NCI-H2196 treated with DMSO at 0.1 percent for 48 hours (cell line): ENCODE measurements at regions not wholly inside any gene's neighbourhood (a gene's known extent, or its start where the extent isn't known, plus 50 kb on each side); places are given as distances from the start of the nearest gene placed in this dataset.

Experiments used
- DNase-seq: peaks from one replicate; lab custom pipeline; 2025; ENCODE audit not compliant: unreplicated experiment; lab: John Stamatoyannopoulos, UW

DNA sequence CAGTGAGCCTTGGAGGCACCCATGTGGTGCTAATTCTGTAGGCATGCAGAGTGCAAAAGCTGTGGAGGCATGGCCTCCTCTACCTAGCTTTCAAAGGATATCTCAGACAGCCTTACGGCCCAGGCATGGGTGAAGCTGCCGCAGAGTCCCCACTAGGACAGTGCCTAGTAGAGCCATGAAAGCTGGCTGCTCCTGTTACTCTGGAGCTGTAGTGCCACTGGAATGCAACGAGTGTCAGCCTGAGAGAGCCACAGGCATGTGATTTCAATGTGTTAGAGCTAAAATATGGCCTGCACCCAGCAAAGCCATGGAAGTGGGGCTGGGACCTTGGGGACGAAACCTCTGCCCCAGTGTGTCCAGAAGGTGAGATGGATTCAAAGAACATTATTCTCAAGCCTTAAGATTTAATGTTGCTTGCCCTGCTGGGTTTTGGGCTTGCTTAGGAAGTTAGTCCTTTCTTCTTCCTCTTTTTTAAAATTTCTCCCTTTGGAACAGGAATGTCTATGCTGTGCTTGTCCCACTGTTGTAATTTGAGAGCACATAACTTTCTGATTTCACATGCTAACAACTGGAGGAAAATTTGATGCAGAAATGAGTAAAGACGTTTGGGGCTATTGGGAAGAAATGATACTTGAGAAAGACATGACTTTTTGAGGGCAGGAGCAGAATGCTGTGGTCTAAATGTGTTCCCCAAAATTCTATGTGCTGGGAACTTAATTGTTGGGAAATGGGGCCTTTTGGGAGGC is 298.4 kb downstream of the PSAT1 start:
- DNase-seq: no peak

DNA sequence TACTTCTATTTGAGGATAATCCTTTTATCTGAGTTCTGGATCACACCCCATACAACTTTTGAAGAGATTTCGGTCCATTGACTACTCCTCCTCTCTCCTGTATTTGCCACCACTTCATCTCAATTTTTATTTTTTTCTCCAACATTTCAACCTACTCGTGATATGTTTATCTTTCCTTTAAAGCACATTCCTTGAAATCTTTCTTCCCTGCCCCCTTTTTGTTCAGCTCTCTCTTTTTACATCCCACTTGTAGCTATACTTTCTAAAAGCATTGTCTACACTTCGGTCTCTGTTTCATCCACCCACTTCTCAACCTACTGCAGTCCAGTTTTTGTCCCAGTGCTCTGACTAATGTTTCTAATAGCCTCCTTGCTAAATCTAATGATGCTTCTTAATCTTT is 299.4 kb downstream of the PSAT1 start:
- DNase-seq: no peak

DNA sequence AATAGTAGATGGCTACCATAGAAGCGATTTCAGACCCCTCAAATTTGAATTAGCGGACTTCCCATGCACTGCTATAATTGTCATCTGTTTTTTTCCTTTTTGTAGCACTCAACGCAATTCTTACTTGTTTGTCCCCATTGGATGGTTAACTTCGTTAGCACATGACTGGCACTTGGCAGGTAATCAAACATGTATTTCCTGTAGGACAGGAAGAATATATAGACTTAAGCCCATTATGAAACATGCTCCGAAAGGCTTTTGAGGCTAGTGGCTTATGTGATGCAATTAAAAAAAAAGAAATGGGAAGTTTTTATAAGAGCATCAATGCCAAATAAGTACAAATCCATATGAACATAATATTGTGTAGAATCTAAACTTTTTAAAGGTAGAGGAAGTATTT is 301.2 kb downstream of the PSAT1 start:
- no peak for DNase-seq

DNA sequence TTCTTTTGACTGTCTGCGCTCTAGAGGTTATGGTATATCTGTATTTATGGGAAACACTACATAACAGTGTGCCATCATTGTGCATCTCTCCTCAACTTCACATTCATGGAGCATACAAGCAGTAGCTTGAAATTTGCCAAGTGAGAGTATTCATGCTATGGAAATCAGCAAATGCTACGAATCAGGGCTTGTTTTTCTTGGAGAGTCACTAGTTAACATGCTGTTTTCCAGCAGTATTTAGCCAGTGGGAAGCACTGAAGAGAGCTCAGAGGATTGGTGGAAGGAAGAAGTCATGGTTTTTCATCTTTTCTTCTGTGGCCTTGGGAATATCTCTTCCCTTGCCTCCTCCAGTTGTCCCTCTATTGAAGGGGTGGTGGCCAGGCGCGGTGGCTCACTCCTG is 303.0 kb downstream of the PSAT1 start:
- DNase-seq: no peak

DNA sequence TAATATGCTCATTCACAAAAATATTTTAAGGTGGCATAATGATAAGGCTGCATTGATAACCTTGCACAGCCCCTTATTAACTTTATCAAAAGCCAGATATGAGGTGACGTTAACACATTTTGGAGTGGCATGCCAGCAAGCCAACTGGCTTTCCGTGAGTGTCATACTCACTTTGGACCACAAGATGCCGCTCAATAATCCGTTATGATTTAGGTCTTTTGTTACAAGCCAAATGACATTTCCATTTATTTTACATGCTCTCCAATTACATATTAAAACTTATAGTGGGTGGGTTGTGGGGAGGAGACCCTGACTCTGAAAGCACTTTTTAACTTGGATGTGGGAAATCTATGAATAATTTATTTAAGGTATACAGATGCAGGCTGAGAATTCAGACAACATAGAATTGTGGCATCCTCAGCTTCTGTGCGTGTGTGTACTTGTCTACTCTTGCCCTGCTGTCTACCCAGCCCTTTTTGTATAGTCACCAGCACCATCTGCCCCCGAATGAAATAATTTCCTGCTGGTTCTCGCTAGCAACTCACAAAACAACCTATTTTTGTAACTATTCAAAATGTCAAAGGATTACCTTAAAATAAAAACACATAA is 305.1 kb downstream of the PSAT1 start:
- peak; percentile 34 for DNase-seq

DNA sequence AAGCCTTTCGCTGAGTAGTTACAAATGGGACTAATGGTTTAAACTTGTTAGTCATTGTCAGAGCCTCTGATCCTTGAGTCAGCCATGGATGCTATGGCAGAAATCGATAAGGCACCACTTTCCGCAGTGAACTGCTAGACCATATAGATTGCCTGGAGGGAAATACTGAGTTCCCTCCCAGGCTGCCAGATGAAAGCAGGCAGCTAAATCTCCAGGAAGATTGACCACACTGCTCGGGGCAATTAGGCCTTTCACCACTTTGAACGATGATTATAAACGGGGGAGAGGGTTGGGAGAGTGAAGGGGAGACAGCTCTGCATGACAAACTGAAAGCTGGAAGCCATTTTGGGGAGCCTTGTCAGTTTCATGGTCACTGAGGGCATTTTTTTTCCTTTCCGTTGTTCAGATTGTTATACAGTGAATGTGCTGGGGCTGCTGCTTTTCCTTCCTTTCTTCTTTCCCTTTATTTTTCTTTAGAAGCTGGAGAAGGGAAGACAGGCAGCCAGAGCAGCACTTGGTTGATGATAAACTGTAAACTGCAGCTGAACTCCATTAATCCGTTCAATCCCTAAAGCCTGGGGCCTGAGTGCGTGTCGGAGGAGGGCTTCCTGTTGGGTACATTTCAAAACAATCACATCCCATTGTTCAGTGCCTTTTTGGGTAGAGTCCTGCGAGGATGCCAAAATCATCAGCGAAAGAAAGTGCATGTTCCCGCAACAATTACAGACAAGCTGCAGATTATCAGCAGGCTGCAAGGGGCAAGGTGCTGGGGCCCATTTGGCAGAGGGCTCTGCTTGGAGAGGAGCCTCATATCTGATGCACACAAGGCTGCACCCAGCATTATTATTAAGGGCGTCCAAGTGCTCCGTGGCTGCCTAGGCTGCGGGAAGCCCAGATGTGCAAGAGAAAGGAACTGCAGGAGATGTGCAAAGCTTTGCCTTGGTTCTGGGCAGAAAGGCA is 308.4 kb downstream of the PSAT1 start:
- no peak for DNase-seq

DNA sequence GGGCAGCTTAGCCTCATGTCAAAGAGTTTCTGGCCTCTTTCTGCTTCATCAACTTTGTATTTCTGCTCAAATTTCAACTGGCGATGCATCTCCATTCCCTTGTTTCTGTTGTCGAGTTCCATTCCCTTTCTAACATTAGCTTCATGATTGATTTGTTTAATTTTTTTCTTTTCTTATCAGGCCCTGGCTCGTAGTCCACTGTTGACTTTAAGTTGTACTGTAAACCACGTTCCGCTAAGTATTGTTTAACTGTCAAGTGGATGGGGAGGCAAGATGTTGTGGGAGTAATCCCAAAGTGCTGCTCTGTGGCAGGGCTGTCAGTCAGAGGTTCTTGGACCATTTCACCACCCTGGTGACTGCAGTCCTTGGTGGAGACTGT is 309.1 kb downstream of the PSAT1 start:
- DNase-seq: no peak

DNA sequence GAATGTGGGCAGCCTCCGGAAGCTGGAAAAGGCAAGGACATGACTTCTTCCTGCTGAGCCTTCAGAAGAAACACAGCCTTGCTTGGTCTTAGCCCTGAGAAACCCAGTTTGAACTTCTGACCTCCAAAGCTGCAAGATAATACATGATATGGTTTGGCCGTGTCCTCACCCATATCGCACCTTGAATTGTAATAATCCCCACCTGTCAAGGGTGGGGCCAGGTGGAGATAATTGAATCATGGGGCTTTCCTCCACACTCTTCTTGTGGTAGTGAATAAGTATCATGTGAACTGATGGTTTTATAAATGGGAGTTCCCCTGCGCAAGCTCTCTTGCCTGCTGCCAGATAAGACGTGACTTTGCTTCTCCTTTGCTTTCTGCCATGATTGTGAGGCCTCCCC is 310.9 kb downstream of the PSAT1 start:
- no peak for DNase-seq

DNA sequence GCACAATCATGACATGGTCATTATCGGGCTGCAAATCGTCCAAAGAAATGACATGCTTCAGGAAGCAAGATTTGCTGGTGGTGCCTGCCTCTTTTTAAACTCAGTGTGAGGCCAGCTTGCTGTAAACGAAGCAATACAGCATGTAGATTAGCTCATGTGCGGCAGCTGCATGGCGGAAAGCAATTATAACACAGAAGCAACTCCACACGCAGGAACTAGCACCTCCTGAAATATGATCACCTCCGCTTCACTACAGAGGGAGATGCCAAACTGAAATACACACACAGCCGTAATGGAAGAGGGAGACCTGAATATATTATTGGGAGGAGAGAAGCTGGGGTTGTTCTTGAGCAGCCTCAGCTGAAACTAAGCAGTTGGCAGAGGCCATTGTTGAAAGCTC is 312.5 kb downstream of the PSAT1 start:
- peak; percentile 17 for DNase-seq

DNA sequence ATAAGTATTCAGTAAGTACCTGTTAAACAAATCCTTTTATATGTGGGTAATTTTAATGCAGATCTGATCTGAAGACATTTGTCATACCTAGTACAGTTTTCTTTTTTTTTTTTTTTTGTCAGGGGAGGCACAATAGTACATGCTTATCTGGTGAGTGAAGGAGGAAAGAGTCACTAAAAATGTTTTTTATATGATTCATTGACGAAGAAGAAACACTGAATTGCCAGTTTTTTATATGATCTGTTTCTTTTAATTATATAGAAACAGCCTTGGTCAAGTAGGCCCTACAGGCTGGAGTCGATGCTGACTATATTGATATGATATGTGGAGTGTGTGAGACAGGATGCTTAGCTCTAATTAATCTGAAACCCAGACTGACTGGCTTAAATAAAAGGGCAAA is 315.2 kb downstream of the PSAT1 start:
- DNase-seq: no peak

DNA sequence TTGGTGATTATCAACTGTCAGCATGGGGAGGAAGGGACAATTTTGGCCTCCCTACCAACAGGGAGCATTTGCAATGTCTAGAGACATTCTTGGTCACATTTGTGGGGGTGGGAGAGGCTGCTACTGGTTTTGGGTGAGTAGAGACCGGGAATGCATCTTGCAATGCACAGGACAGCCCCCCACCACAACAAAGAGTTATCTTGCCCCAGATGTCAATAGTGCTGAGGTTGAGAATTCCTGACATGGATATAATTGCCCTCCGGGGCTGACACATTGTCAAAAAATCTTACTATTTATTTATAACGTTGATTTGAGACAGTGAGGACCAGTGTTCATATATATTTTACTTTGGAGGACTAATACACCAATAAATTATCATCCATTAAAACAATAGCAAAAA is 316.1 kb downstream of the PSAT1 start:
- no peak for DNase-seq

DNA sequence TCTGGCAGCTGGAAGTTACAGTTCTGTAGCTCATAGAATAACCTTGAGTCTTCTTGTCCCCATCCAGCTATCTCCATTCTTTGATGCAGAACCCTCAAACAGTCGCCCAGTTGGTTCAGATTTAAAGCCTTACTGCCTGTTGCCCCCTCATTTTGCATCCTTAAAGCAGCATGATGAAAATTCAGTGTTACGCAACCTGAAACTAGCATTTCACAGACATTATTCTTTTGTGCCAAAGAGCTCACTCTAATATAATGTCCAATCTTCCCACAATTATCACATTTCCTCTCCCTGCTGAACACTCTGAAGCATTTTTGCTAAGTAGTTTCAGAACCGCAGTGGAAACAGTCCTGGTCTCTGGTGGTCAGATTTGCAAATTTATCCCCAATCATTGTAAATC is 318.0 kb downstream of the PSAT1 start:
- no peak for DNase-seq

DNA sequence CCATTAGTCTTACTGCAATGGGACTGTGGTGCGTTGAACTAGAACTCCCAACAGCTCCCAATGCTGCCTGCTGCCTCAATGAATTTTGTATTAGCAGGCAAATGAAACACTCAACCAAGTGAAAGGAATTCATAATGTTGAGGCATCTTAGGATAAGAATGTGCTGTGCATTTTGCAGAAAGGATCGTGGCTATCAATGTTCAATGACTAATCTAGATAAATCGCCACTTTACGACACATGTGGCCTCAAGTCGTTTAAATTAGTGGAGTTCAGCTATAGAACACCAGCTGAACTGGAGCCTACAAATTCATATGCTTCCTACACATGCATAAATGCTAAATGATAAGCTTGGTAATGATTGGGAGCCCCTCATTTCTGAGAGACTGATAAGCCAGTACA is 318.4 kb downstream of the PSAT1 start:
- no peak for DNase-seq

DNA sequence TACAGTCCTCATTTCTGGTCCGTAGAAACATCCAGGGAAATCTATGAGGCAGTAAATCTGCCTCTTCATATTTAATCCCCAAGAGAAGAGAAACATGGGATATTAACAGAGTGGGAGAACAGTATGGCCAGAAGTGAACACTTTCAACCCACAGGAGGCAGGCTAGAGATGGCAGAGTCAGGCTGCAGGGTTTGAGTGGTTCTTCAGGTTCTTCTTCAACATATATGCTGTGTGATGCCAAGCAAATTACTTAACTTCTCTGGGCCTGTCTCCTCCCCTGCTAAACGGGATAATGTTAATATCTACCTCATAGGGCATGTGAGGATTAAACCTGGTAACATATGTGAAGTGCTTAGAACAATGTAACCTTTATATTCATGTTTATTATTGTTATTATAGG is 321.8 kb downstream of the PSAT1 start:
- no peak for DNase-seq

DNA sequence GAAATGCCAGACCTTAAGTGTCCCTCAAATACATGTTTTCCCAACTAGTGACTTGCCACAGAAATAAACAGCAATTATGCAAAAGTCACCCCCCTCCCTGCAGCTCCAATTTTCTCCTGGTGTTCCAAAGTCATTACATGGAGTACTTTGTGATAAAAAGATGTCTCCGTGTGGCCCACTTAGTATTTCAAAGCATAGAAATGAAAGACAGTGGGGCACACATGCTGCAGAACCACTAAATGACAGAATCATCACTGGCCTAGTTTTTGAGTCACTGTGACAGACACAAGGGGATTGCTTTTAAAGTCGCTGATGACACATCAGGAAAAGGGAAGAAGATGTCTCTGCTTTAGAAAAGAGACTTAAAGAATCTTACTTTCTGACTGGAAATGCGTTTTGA is 323.4 kb downstream of the PSAT1 start:
- no peak for DNase-seq

DNA sequence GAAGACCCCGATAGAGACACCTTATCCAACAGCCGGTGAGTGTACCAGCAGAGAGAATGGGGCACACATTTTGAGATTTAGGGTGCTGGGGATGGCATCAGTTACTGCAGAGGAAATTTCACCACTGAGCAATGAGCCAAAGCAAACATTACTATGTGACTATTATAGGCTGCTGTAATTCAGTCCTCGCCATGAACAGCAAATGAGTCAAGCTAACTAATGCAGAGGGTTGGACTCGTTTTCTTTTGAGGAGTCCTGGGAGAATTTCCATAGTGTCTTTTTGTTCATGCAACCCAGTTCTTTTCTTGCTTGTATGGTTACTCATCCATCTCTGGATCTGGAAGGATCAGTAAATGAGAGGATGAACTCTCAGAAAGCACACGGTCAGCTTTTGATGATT is 323.8 kb downstream of the PSAT1 start:
- no peak for DNase-seq

DNA sequence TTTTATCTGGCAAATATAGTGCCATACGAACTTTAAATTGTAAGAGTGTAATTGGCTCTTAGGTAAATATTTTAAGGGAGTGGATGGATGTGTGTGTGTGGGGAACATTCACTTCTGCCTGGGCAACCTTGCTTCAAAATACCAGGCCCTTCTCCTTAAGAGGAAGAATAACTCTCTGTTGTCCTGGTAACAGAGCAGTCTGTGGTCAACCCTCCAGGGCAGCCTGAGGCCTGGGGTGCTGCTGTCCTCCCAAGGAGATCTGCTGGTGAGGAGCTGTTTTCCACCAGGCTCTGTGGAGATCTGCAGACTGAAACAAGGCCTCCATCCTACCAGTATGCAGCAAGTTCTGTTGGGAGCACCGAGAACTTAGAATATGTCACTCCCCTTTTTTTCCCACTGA is 325.2 kb downstream of the PSAT1 start:
- no peak for DNase-seq

DNA sequence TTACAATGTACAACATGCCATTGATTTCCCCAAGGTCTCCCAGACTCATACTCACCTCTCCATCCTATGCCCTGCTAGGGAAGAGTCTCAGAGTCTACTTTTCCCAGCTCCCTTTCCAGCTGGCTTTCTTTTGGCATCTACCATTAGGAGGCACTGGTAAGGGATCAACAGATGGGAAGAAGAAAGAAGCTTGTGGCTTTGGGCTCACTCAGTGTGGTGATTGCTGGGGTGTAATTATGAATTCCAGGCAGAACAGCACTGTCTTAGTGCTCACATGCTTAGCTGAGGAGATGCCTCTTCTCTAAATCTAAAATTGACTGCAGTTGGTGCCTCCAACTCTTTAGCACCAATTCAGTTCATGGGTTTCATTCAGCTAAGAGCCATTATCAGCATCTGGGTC is 330.0 kb downstream of the PSAT1 start:
- no peak for DNase-seq

DNA sequence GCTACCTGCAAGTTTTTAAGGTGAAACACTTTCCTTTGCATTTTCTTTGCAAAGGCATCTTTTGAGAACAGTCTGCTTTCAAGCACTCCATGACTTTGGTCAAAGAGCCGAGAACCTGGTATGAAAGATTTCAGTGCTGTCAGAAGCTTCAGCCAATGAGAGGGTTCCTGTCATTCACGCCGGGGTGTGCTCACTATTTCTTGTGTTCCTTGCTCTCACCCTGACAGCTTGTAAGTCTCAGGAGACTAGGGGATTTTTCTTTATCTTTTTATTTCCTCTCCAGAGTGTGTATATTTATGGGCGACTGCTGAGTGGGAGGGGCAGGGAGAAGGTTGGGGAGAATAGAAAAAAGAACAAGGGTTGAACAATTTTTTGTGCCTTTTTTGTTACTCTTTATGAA is 334.0 kb downstream of the PSAT1 start:
- no peak for DNase-seq

DNA sequence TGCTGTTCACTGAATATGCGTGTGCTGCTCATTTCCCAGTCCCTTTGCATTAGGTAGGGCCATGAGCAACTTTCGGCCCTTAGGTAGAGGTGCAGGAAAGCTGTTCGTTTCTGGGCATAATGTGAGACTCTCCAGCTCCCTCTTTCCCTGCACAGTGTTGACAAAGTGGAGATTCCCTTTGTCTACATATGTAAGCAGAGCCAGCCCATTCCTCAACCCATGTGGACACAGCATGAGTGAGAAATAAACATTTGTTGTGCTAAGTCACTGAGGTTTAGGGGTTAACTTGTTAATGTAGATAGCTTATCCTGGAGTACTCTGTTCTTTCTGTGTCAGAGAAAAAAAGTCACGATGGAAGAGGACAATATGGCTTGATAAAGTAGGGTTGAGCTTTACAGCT is 343.8 kb downstream of the PSAT1 start:
- DNase-seq: no peak

DNA sequence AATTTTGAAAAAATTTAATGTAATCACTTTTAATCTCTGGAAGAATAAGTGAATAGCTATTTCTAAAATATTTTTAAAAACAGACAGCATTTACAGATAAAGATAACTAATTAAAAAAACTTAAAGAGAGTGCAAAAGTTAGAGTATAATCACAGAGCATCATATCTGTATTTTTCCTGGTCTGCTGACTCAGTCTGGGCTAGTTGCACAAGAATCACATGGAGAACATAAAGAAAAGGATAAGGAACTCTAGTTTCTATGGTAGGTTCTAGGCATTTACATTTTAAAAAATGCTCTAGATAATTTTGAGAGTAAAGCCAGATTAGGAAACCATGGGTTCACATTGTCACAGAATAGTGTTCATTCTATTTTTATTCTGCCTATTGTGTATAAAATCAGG is 347.4 kb downstream of the PSAT1 start:
- no peak for DNase-seq

DNA sequence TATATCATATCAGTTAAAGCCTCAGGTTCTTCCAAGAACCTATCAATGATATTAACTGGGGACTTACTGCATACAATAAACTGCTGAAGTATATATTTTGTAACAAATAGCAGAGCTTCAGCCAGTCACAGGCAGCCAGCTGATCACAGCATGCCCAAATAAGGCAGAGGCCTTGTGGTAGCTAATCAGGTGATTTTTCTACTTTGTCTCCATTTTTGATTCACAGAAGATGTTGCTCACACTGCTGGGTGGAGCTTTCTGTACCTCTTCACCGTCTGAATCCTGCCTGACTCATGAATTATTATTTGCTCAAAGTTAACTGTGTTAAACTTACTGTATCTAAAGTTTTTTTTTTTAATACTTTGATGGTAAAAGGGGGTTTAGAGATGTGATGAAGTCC is 357.4 kb downstream of the PSAT1 start:
- DNase-seq: no peak
